Adrenal gland (tissue), 9 donors: ENCODE measurements at regions not wholly inside any gene's neighbourhood (a gene's known extent, or its start where the extent isn't known, plus 50 kb on each side); places are given as distances from the start of the nearest gene placed in this dataset.

ENCODE experiments used
- DNase-seq, 7 donors: peaks; one replicate each; pipeline ENCODE4 v3.0.0-alpha.2; 2019 to 2020
- H3K27ac ChIP-seq, 5 donors: fragments of 200-600 bp; sonication (generic) in 4 of 5; 1 replicate in 3 of 5; 2 replicates in 2 of 5; pipeline versions ENCODE4 v1.5.1 to v1.8.0; 2016 to 2020; ENCODE audit warnings: mild to moderate bottlenecking in 1 of 5
- H3K27me3 ChIP-seq: fragments of 200-600 bp; 2 replicates; pipeline ENCODE4 v1.8.0; 2021
- H3K36me3 ChIP-seq, 2 donors: fragments of 200-600 bp; replicated peaks in 1 of 2; 1 replicate in 1 of 2; 2 replicates in 1 of 2; pipeline versions ENCODE4 v1.5.1 to v1.8.0; 2018 to 2022
- H3K4me1 ChIP-seq, 2 donors: fragments of 200-600 bp; replicated peaks in 1 of 2; 1 replicate in 1 of 2; 2 replicates in 1 of 2; pipeline versions ENCODE4 v1.5.1 to v1.8.0; 2018 to 2021
- H3K4me3 ChIP-seq, 4 donors: fragments of 200-600 bp; sonication (generic) in 3 of 4; one replicate each; pipeline ENCODE4 v1.5.1; 2016 to 2018
- H3K9me3 ChIP-seq, 3 donors: fragments of 200-600 bp; sonication (generic) in 1 of 3; replicated peaks in 1 of 3; 1 replicate in 2 of 3; 2 replicates in 1 of 3; pipeline versions ENCODE4 v1.5.1 to v1.8.0; 2016 to 2021
- POLR2A ChIP-seq, 2 donors: fragments of 450-650 bp; IDR thresholded peaks; one replicate each; pipeline ENCODE4 v1.6.1; 2017; ENCODE audit warnings: antibody characterized with exemption in 2 of 2, mild to moderate bottlenecking in 2 of 2, moderate library complexity in 1 of 2
- WGBS, 4 donors: extraction: QIAGEN DNeasy Blood & Tissue Kit in 2 of 4; methylation state at CpG; one replicate each; pipeline versions ENCODE4 v1.1.5 to v1.1.7; 2013 to 2017; 5-methylcytosine and 5-hydroxymethylcytosine counted together
- intact Hi-C, 2 donors: fragments of 100-400 bp; cut with DNase I; formaldehyde crosslinking; loops; one replicate each; pipeline versions ENCODE4 v1.14.1 to v1.15.0; 2022 to 2023
- TF ChIP-seq, protein P1 (sequence below), 6 experiments: fragments of 450-650 bp in 4 of 6; fragments of 200-600 bp in 2 of 6; sonication (generic) in 1 of 6; IDR thresholded peaks; 1 replicate in 5 of 6; 2 replicates in 1 of 6; pipeline versions ENCODE4 v1.5.1 to v1.8.0; 2016 to 2021; ENCODE audit warnings: antibody characterized with exemption in 6 of 6, mild to moderate bottlenecking in 2 of 6, moderate library complexity in 1 of 6
- donor health status: healthy with polysubstance abuse.
- donor health status: Bipolar disorder and iron deficiency.
- donor health status: DM: yes; HTN: yes; CAD: no.
- donor health status: DM: no; HTN: no; CAD: no.
- donor health status: DM: no; HTN: no; CAD: no.

DNA sequence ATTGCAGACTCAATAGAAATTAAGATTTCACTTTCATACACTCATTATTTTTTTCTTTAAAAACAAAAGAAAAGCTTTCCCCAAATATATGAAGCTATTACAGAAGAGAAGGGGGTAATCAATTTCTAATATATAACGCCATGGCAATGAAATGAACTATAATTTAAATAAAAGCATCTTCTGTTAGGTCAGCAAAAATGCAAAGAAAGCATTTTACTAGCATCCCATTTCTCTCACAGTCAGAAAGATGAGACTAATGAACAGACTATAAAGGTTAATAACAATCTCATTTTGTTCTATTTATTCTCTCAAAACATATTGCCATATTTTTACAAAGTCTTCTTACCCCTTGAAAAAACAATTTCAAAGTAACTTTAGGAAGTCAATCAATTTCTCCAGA lies 89.0 kb downstream of the TRIML1 start:
- H3K9me3 ChIP-seq = no peaks in the 10 kb centered on the region
- intact Hi-C loops = no loop called here
- TF ChIP-seq, protein P1, sequence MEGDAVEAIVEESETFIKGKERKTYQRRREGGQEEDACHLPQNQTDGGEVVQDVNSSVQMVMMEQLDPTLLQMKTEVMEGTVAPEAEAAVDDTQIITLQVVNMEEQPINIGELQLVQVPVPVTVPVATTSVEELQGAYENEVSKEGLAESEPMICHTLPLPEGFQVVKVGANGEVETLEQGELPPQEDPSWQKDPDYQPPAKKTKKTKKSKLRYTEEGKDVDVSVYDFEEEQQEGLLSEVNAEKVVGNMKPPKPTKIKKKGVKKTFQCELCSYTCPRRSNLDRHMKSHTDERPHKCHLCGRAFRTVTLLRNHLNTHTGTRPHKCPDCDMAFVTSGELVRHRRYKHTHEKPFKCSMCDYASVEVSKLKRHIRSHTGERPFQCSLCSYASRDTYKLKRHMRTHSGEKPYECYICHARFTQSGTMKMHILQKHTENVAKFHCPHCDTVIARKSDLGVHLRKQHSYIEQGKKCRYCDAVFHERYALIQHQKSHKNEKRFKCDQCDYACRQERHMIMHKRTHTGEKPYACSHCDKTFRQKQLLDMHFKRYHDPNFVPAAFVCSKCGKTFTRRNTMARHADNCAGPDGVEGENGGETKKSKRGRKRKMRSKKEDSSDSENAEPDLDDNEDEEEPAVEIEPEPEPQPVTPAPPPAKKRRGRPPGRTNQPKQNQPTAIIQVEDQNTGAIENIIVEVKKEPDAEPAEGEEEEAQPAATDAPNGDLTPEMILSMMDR (IDR thresholded peaks at IDR 0.05) = no peak
- TF ChIP-seq POLR2A (IDR thresholded peaks at IDR 0.05) = no peak
- no peaks in the 10 kb centered on the region for H3K4me1 ChIP-seq
- no peak overlapping the region for H3K27ac ChIP-seq
- WGBS, 4 donors = 79 to 90% (median 87%) methylated on average over 1 of the region's 1 CpG
- no peaks in the 10 kb centered on the region for H3K27me3 ChIP-seq
- DNase-seq = no peak
- no peaks in the 10 kb centered on the region for H3K36me3 ChIP-seq
- H3K4me3 ChIP-seq = no peak overlapping the region

DNA sequence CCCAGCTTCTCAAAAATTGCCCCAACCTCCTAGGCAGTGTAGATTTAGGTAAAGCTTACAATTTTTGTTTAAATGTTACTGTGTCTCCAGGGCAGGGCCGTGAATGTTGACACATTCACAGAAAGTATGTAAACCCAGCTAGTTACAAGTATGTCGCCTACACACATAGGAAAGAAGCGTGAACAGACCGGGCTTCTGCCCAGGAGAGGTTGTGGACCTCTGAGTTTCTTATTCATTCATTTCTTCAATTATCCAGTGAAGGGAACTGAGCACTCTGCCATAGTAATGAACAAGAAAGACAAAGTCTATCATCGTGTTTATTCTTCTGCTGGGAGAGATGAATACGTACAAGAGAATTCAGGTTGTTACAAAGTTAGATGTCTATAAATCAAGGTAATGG lies 93.2 kb downstream of the TRIML1 start:
- H3K4me3 ChIP-seq = no peak overlapping the region
- TF ChIP-seq, protein P1 (IDR thresholded peaks at IDR 0.05) = no peak
- no peak for TF ChIP-seq POLR2A (IDR thresholded peaks at IDR 0.05)
- no peaks in the 10 kb centered on the region for H3K4me1 ChIP-seq
- DNase-seq = no peak
- H3K27me3 ChIP-seq = no peaks in the 10 kb centered on the region
- H3K27ac ChIP-seq = no peak overlapping the region
- H3K36me3 ChIP-seq = no peaks in the 10 kb centered on the region
- WGBS, 4 donors = 84 to 87% (median 86%) methylated on average over 6 of the region's 6 CpGs
- intact Hi-C loops = no loop called here
- no peaks in the 10 kb centered on the region for H3K9me3 ChIP-seq

DNA sequence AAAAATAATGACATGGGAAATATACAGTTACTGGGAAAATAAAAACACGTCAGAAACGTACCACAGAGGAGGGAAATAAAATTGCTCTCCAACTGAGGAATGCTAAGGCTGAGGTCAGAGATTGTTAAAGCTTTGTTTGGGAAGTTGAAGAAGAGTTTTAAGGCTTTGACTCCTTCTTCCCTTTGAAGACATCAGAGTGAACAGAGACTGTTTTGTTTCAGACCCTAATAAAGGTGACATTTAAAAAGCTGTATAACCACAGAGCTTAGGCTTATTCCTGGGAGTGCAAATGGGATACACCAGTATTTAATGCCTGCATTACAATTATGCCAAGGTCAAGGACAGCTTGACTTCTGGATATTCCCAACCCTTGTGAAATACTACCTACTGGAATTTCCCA lies 102.8 kb downstream of the TRIML1 start:
- 58 to 65% (median 62%) methylated on average over 2 of the region's 2 CpGs for WGBS, 4 donors
- no peaks in the 10 kb centered on the region for H3K27me3 ChIP-seq
- H3K9me3 ChIP-seq = no peaks in the 10 kb centered on the region
- TF ChIP-seq, protein P1 (IDR thresholded peaks at IDR 0.05) = no peak
- no peak for TF ChIP-seq POLR2A (IDR thresholded peaks at IDR 0.05)
- no peak overlapping the region for H3K4me3 ChIP-seq
- no peaks in the 10 kb centered on the region for H3K36me3 ChIP-seq
- intact Hi-C loops = no loop called here
- no peak overlapping the region for H3K27ac ChIP-seq
- DNase-seq = no peak
- H3K4me1 ChIP-seq = no peaks in the 10 kb centered on the region

DNA sequence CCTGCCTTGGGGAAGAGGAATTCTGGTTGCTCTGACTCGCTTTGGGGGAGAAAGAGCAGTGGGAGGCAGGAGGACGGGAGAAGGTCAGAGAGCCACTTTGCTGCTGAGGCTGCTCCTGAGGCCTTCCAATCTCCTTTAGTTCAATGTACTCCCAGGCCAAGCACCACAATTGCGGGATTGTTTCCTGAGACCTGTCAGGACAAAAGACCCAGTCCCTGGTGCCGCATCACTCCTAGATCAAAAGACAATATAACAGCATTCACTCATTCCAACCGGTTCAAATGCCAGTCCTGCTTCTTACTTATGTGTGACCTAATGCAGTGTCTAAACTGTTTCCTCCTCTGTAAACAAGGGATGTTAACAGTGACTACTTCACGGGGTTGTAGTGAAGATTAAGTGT lies 106.4 kb downstream of the TRIML1 start:
- TF ChIP-seq, protein P1 (IDR thresholded peaks at IDR 0.05) = no peak
- TF ChIP-seq POLR2A (IDR thresholded peaks at IDR 0.05) = no peak

More for the DNA sequence above, 106.4 kb downstream of the TRIML1 start:
- Histone ChIP-seq H3K4me1 (no peaks in the 10 kb centered on the region), H3K4me3 (no peak overlapping the region), H3K27ac (no peak overlapping the region), H3K9me3 (no peaks in the 10 kb centered on the region), H3K27me3 (no peaks in the 10 kb centered on the region), H3K36me3 (no peaks in the 10 kb centered on the region)
- intact Hi-C loops = no loop called here
- 63 to 82% (median 77%) methylated on average over 6 of the region's 6 CpGs for WGBS, 4 donors
- DNase-seq = no peak
